HCT116 (cell line): ENCODE measurements at regions not wholly inside any gene's neighbourhood (a gene's known extent, or its start where the extent isn't known, plus 50 kb on each side); places are given as distances from the start of the nearest gene placed in this dataset.

ENCODE experiments used
- ATAC-seq: fragments of 200-7000 bp; cut with Tn5 transposase; 2 replicates; pipeline ENCODE4 v1.9.1; 2020; ENCODE audit warnings: mild to moderate bottlenecking, moderate library complexity
- BruUV-seq: library from RNA; stranded (reverse); fragments of 400-500 nt; replicated peaks from 2 replicates; lab custom pipeline; 2021; lab: Mats Ljungman, UMichigan
- CTCF ChIA-PET: fragments of 300-600 bp; sonication (Branson Sonifier 250); formaldehyde crosslinking; loops from one replicate; lab custom pipeline; 2021; ENCODE audit warnings: antibody characterized with exemption; lab: Charles Lee
- POLR2A ChIA-PET: fragments of 300-600, 350-600 bp; sonication (Branson Sonifier 250); formaldehyde crosslinking; loops from one replicate; lab custom pipeline; 2021; ENCODE audit warnings: antibody characterized with exemption; lab: Charles Lee
- RAD21 ChIA-PET, 2 experiments: fragments of 300-600 bp; sonication (Branson Sonifier 250); formaldehyde crosslinking; loops; one replicate each; lab custom pipeline; 2023; ENCODE audit warnings: low total read pairs in 2 of 2; ENCODE audit not compliant: uncharacterized antibody in 2 of 2, unreplicated experiment in 2 of 2, low non-redundant PET in 1 of 2; lab: Charles Lee
- DNase-seq: peaks from one replicate; pipeline ENCODE4 v3.0.0-alpha.2; 2010; ENCODE audit warnings: low read depth, low spot score
- H2AFZ ChIP-seq: fragments of 200-600 bp; shearing (Covaris generic), sonication (generic); 2 replicates; pipeline ENCODE4 v1.6.1; 2017; ENCODE audit warnings: low read depth, mixed run types, mixed read lengths, antibody characterized with exemption, low read length; ENCODE audit not compliant: poor library complexity, severe bottlenecking
- H3K27ac ChIP-seq: 2 replicates; pipeline ENCODE4 v1.5.1; 2012; ENCODE audit warnings: low read depth, low read length
- H3K27me3 ChIP-seq: fragments of 200-600 bp; sonication (generic); 2 replicates; pipeline ENCODE4 v1.6.1; 2016; ENCODE audit warnings: mixed run types, low read length, mixed read lengths; ENCODE audit not compliant: insufficient read depth
- H3K36me3 ChIP-seq, 2 experiments: fragments of 200-500 bp in 1 of 2; fragments of 200-600 bp in 1 of 2; sonication (Bioruptor generic) in 1 of 2; sonication (generic) in 1 of 2; 2 replicates each; pipeline versions ENCODE4 v1.5.1 to v1.6.1; 2014 to 2016; ENCODE audit warnings: low read length in 2 of 2, inconsistent platforms in 1 of 2, mixed read lengths in 1 of 2, mixed run types in 1 of 2; ENCODE audit not compliant: insufficient read depth in 2 of 2, control insufficient read depth in 1 of 2
- H3K4me1 ChIP-seq, 2 experiments: fragments of 200-600 bp in 1 of 2; sonication (generic) in 1 of 2; 2 replicates each; pipeline versions ENCODE4 v1.5.1 to v1.6.1; 2012 to 2017; ENCODE audit warnings: low read length in 2 of 2, inconsistent platforms in 1 of 2, mild to moderate bottlenecking in 1 of 2, mixed read lengths in 1 of 2, mixed run types in 1 of 2, moderate library complexity in 1 of 2; ENCODE audit not compliant: insufficient read depth in 2 of 2, control insufficient read depth in 1 of 2
- H3K4me2 ChIP-seq: fragments of 200-600 bp; sonication (generic); 2 replicates; pipeline ENCODE4 v1.6.1; 2017; ENCODE audit warnings: mixed run types, low read length, mixed read lengths
- H3K4me3 ChIP-seq, 2 experiments: fragments of 200-600 bp in 1 of 2; sonication (generic) in 1 of 2; replicated peaks in 1 of 2; 2 replicates each; pipeline ENCODE4 v1.5.1; 2011 to 2016; ENCODE audit warnings: low read length in 2 of 2, control low read depth in 1 of 2, low read depth in 1 of 2, mild to moderate bottlenecking in 1 of 2, mixed read lengths in 1 of 2, mixed run types in 1 of 2
- H3K79me2 ChIP-seq: fragments of 200-600 bp; sonication (generic); 2 replicates; pipeline ENCODE4 v1.6.1; 2017; ENCODE audit warnings: mild to moderate bottlenecking, mixed run types, low read length, moderate library complexity, mixed read lengths; ENCODE audit not compliant: insufficient read depth
- H3K9ac ChIP-seq: fragments of 200-600 bp; sonication (generic); 2 replicates; pipeline ENCODE4 v1.6.1; 2016; ENCODE audit warnings: low read length, mixed read lengths
- H3K9me2 ChIP-seq: fragments of 200-600 bp; sonication (generic), shearing (Covaris generic); 2 replicates; pipeline ENCODE4 v1.6.1; 2017; ENCODE audit warnings: mixed run types, mild to moderate bottlenecking, moderate library complexity; ENCODE audit not compliant: insufficient read depth
- H3K9me3 ChIP-seq, 2 experiments: fragments of 200-500 bp in 1 of 2; fragments of 200-600 bp in 1 of 2; sonication (Bioruptor generic) in 1 of 2; sonication (generic) in 1 of 2; 2 replicates each; pipeline ENCODE4 v1.6.1; 2014 to 2017; ENCODE audit warnings: low read length in 2 of 2, mixed read lengths in 2 of 2, inconsistent platforms in 1 of 2, low read depth in 1 of 2, mild to moderate bottlenecking in 1 of 2, mixed run types in 1 of 2, moderate library complexity in 1 of 2; ENCODE audit not compliant: control insufficient read depth in 1 of 2, insufficient read depth in 1 of 2
- H4K20me1 ChIP-seq: fragments of 200-600 bp; sonication (generic), shearing (Covaris generic); 2 replicates; pipeline ENCODE4 v1.6.1; 2017; ENCODE audit warnings: mixed run types, mild to moderate bottlenecking, moderate library complexity; ENCODE audit not compliant: insufficient read depth
- CEBPB ChIP-seq: IDR thresholded peaks from 2 replicates; pipeline ENCODE4 v1.6.1; 2012; ENCODE audit warnings: low read depth
- EZH2 ChIP-seq: fragments of 200-600 bp; sonication (generic); IDR thresholded peaks from 2 replicates; pipeline ENCODE4 v1.6.1; 2017; ENCODE audit warnings: antibody characterized with exemption, mixed run types
- JUND ChIP-seq: IDR thresholded peaks from 2 replicates; pipeline ENCODE4 v1.6.1; 2012
- POLR2AphosphoS5 ChIP-seq: IDR thresholded peaks from 2 replicates; pipeline ENCODE4 v1.6.1; 2011; ENCODE audit warnings: mild to moderate bottlenecking, low read depth, low read length, moderate library complexity
- RAD21 ChIP-seq: IDR thresholded peaks from 2 replicates; pipeline ENCODE4 v1.6.1; 2012; ENCODE audit warnings: low read depth, mild to moderate bottlenecking
- SP1 ChIP-seq: IDR thresholded peaks from 2 replicates; pipeline ENCODE4 v1.6.1; 2012; ENCODE audit warnings: low read depth
- TCF7L2 ChIP-seq: IDR thresholded peaks from 2 replicates; pipeline ENCODE4 v1.7.0; 2011; ENCODE audit warnings: borderline replicate concordance, inconsistent platforms; ENCODE audit not compliant: insufficient read depth, insufficient read length; ENCODE audit errors: extremely low read depth
- ZFX ChIP-seq: fragments of 450-650 bp; IDR thresholded peaks from 2 replicates; pipeline ENCODE4 v1.6.1; 2017
- intact Hi-C: fragments of 100-400 bp; cut with micrococcal nuclease; formaldehyde crosslinking; loops from 2 replicates; pipeline ENCODE4 v1.10.0; 2022
- TF ChIP-seq, protein P1 (sequence below): IDR thresholded peaks from 2 replicates; pipeline ENCODE4 v1.6.1; 2012
- TF ChIP-seq, protein P2 (sequence below), 3 experiments: fragments of 200-600 bp in 1 of 3; sonication (generic) in 1 of 3; IDR thresholded peaks in 2 of 3; conservative IDR thresholded peaks in 1 of 3; 2 replicates each; pipeline ENCODE4 v1.5.1; 2012 to 2017; ENCODE audit warnings: low read depth in 2 of 3, low read length in 2 of 3, antibody characterized with exemption in 1 of 3, borderline replicate concordance in 1 of 3, control low read depth in 1 of 3, mild to moderate bottlenecking in 1 of 3, mixed read lengths in 1 of 3, mixed run types in 1 of 3, moderate library complexity in 1 of 3; ENCODE audit not compliant: insufficient read depth in 1 of 3

DNA sequence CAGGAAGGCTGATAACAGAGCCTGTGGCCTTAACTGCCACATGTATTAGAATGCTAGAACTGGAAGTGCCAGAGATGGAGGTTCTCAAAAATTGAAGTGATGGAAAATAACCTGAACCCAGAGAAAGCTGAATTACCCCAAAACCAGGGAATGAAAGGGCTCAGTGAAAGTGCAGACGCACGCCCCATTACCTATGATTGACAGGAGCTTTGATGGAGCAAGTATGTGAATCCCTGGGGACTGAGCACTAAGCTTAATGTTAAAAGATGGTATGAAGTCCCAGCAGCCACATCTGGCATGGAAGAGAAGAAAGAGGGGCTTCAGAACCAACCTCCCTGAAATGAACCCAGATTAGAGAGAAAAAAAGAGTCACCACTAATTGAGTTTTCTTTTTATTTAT is 118.4 kb upstream of the FHIT start:
- no peak overlapping the region for H2AFZ ChIP-seq
- peaks cover 10% of the 10 kb centered on the region for H3K27me3 ChIP-seq
- ChIA-PET RAD21 (no interaction called here), POLR2A (no interaction called here), CTCF (interaction anchor here (1.1 kb wide), 1 partner anchor 10 kb away, joined by 3 read pairs; no protein-coding TSS in a partner anchor)
- intact Hi-C loops, result loop anchor here (5.0 to 10.0 kb wide), 2 partner anchors 787 to 1795 kb away; no protein-coding TSS in a partner anchor
- no peaks in the 10 kb centered on the region for H3K79me2 ChIP-seq
- H4K20me1 ChIP-seq, result no peaks in the 10 kb centered on the region
- no peak overlapping the region for H3K9ac ChIP-seq
- no peak overlapping the region for H3K4me3 ChIP-seq
- DNase-seq, result no peak
- no peaks in the 10 kb centered on the region for H3K9me2 ChIP-seq
- ATAC-seq, result no peak
- TF ChIP-seq JUND (no peak), SP1 (no peak), POLR2AphosphoS5 (no peak), EZH2 (no peak), CEBPB (no peak), TCF7L2 (no peak), ZFX (no peak)
- TF ChIP-seq, protein P1, sequence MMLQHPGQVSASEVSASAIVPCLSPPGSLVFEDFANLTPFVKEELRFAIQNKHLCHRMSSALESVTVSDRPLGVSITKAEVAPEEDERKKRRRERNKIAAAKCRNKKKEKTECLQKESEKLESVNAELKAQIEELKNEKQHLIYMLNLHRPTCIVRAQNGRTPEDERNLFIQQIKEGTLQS, result no peak
- H3K4me1 ChIP-seq, result no peaks in the 10 kb centered on the region
- H3K4me2 ChIP-seq, result no peak overlapping the region
- H3K27ac ChIP-seq, result no peak overlapping the region
- no peaks in the 10 kb centered on the region for H3K9me3 ChIP-seq
- H3K36me3 ChIP-seq, result no peaks in the 10 kb centered on the region
- no TSS peak for BruUV-seq

DNA sequence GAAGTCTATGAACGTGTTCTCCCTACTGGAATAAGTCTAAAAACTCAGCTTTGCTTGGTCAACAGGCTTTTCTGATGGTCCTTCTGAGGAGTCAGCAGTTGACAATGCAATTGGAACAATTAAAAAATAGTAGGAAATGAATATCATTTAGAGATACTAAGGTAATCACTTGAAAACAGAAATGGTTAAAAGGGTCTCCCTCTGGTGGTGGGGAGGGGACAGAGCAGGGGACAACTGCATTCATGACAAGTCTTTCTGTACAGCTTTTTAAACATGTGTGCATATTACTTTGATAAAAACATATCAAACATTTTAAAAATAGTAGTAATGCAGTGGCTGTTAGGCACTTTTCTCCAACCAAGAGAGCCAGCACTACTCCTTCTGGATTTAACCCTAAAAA is 119.9 kb upstream of the FHIT start:
- DNase-seq (peak; percentile 35), ATAC-seq (peak; percentile 78)
- Histone ChIP-seq H3K36me3 (no peaks in the 10 kb centered on the region), H4K20me1 (no peaks in the 10 kb centered on the region), H3K4me1 (no peaks in the 10 kb centered on the region), H3K4me2 (no peak overlapping the region), H3K27me3 (peaks cover 15% of the 10 kb centered on the region), H3K9me3 (no peaks in the 10 kb centered on the region), H3K4me3 (no peak overlapping the region), H2AFZ (peak overlapping the region; percentile 77), H3K27ac (no peak overlapping the region), H3K79me2 (no peaks in the 10 kb centered on the region)
- ChIA-PET CTCF (interaction anchor here (1.8 to 4.0 kb wide), 2 partner anchors 11 to 51 kb away, joined by 3 to 19 read pairs; no protein-coding TSS in a partner anchor), POLR2A (no interaction called here)
- intact Hi-C loops, result loop anchor here (5.0 to 10.0 kb wide), 2 partner anchors 789 to 1796 kb away; no protein-coding TSS in a partner anchor
- no TSS peak for BruUV-seq
- TF ChIP-seq, protein P2, sequence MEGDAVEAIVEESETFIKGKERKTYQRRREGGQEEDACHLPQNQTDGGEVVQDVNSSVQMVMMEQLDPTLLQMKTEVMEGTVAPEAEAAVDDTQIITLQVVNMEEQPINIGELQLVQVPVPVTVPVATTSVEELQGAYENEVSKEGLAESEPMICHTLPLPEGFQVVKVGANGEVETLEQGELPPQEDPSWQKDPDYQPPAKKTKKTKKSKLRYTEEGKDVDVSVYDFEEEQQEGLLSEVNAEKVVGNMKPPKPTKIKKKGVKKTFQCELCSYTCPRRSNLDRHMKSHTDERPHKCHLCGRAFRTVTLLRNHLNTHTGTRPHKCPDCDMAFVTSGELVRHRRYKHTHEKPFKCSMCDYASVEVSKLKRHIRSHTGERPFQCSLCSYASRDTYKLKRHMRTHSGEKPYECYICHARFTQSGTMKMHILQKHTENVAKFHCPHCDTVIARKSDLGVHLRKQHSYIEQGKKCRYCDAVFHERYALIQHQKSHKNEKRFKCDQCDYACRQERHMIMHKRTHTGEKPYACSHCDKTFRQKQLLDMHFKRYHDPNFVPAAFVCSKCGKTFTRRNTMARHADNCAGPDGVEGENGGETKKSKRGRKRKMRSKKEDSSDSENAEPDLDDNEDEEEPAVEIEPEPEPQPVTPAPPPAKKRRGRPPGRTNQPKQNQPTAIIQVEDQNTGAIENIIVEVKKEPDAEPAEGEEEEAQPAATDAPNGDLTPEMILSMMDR (IDR thresholded peaks at IDR 0.05 in 2 of 3, conservative IDR thresholded peaks at IDR 0.05 in 1 of 3; ENCODE audit: borderline replicate concordance in 1 of 3, insufficient read depth in 1 of 3, low read depth in 2 of 3, low read length in 2 of 3), result peak; percentile 25 to 80 (median 79); a peak in 4 of 6 replicates
- no peak for TF ChIP-seq ZFX
- peak; percentile 63 for TF ChIP-seq RAD21
- TF ChIP-seq, all 23 proteins: peak for 2
- RAD21 ChIA-PET, result interaction anchor here in 1 of 2 experiments (0.9 kb wide), 1 partner anchor 850 kb away, joined by 3 read pairs; no protein-coding TSS in a partner anchor
- no peaks in the 10 kb centered on the region for H3K9me2 ChIP-seq
- no peak overlapping the region for H3K9ac ChIP-seq
